ENCODE measurements at regions not wholly inside any gene's neighbourhood (a gene's known extent, or its start where the extent isn't known, plus 50 kb on each side); places are given as distances from the start of the nearest gene placed in this dataset.
"Not testable (repeated sequence)": the region's sequence is repeated elsewhere in the genome, so short reads cannot be mapped to it uniquely, and the experiment has no call there.

DNA sequence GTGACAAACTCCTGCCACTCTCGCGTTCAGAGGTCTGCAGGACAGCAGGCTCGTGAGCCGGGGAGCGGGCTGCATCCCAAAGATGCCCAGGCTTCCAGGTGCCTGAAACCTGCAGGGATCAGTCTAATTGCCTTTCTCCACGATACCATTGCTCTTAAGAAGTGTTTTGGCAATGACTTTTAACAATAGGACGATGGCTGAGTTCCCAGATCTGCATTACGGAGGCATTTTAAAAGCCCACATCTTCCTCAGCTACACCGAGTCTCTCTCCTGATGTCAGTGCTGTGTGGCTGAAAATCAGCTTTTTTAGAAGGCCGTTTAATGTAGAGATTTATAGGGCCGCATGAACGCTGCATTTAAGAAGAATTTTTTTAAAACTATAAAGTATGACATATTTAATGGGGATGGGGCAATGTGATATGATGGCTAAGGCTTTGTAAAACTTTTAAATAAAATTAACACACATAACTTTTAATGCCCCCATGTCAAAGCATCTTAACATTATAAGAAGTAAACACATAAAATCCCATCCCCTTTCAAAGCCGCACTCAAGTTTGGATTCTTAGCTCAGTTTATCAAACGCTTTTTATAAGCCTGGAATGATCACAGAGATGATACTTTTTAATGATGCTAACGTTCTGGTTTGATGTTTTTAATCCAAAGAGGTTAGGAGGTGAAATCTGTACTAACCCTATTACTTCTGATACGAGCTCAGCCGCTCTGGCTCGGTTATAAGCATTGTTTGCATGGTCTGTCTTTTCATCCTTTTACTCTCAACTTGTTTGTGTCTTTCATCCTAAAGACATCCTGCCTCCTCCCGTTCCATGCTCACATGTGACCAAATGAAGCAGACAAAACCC is 386.0 kb downstream of the SMOC2 start:
- Histone ChIP-seq H3K27ac (no peak overlapping the region), H3K4me3 (no peak overlapping the region)

DNA sequence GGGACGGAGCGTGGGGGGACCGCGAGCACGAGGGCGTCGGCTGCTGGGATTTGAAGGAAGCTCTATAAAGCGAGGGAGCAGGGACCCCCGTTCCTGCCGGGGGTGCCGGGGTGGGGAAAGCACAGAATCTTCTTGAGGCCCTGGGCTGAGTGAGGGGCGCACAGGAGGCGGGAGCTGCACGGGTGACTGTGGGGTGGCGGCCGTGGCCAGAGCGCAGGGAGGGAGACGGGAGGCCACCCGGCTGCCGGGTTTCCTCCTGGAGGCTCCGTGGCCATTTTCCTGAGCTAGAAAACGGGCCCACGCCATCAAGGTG is 385.1 kb downstream of the SMOC2 start:
- Histone ChIP-seq H3K4me3 (no peak overlapping the region), H3K27ac (no peak overlapping the region)

DNA sequence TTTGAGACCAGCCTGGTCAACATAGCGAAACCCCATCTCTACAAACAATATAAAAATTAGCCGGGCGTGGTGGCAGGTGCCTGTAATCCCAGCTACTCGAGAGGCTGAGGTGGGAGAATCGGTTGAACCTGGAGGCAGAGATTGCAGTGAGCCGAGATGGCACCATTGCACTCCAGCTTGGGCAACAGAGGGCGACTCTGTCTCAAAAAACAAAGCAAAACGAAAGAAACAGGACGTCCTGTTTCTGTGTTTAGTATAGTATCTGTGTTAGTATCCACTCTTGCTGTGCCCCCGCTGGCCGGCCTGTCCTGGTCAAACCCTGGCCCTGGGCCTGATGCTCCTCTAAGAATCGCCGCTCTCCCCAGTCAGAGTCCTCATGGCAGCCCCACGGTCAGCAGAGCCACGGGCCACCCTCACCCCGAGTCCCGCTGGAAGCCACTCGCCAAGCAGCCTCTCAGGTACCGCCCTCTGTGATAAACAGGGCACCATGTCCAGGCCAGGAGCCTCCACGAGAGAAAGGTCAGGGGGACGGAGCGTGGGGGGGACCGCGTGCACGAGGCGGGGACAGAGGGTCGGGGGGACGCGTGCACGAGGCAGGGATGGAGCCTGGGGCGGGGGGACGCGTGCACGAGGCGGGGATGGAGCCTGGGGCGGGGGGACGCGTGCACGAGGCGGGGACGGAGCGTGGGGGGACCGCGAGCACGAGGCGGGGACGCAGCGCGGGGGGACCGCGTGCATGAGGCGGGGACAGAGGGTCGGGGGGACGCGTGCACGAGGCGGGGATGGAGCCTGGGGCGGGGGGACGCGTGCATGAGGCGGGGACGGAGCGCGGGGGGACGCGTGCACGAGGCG is 384.5 kb downstream of the SMOC2 start:
- Histone ChIP-seq H3K4me3 (no peak overlapping the region), H3K27ac (no peak overlapping the region)

DNA sequence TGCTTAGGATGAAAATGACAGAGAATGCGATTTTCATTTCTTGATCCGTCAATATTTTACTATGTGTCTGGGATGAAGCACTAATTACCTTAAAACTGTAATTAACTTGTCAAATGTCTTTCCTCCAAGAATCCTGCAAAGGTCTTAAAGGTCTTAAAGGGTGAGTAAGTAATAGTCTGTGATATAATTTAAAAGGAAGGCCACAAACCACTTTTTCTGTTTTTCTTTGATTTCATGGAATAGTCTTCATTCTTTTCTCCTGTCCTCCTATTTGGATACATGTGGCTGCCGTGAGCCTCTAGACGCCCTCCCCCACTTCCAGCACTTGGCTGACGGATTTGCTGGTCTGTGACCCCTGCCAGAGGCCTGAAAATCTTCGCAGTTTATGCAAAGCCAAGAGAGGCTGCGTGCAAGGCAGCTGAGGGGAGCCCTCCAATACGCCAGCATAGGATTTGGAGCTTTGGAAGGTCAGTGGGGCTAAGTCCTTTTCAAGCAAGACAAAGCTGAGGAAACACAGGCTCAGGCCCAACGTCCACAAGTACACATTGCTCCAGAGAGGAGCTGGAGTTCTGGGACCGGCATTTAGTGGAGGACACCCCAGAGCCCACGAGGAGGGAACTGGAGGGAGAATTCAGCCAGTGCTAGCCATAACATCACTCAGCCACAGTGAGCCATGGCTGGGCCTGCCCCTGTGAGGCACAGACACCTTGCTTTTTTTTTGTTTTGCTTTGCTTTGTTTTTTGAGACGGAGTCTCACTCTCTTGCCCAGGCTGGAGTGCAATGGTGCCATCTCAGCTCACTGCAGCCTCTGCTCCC is 382.6 kb downstream of the SMOC2 start:
- Histone ChIP-seq H3K4me3 (no peak overlapping the region), H3K27ac (no peak overlapping the region)

DNA sequence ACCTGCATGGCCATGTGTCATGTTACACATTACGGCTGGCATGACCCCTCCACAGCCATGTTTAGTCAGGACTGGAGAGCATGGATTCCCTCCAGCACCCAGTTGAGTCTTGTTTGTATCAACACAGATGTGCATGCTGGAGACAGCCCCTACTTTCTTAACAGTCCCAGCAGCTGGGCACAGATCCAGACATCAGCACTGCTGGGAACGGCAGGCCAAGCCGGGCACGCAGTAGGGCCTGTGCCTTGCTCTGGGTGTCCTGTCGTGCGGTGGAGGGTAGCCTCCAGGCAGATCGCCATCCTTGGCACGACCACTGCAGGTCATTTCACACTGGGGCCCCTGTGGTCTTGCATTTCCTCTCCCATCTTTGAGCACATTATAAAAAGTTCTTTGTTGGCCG is 381.4 kb downstream of the SMOC2 start:
- Histone ChIP-seq H3K27ac (no peak overlapping the region), H3K4me3 (no peak overlapping the region)

DNA sequence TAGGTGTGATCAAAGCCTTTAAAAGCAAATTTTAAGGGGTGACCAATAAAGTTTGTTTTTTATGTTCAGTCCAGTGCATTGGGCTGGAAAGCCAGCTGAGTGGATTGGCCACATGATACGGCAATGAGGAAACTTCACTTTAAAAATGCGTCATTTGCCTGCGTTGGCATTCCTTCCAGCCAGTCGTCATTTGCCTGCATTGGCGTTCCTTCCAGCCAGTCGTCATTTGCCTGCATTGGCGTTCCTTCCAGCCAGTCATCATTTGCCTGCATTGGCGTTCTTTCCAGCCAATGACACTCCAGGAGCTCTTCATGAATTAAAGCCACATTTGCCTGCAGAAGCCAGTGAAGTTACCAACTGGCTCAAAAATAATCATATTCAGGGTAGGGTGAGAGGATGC is 378.6 kb downstream of the SMOC2 start:
- H3K4me3 ChIP-seq = no peak overlapping the region

DNA sequence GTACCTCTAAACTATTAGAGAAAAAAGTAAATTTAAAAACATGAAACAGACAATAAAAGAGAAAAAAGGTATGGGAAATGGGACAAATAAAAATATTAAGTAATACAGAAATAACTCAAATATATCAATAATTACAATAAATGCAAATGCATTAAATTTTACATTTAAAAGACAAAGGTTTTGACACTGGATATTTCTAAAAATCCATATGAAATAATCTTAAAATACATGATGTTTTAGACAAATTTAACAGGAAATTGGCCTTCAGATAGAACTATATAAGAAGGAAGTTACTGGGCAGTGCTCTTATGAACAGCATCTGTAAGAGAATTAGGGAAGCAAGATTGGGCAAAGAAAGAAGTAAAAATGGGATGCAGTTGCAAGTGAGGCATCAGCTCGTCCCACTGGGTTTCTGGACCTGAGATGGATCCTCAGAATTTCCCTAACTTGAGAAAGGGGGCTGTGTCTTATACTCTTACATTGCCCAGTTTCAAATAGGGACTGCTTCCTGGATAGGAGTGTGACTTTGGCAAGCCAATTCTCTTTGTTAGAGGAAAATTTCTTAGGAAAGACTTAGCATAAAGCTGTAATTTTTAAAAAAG is 376.7 kb downstream of the SMOC2 start:
- H3K27ac ChIP-seq = no peak overlapping the region
- no peak overlapping the region for H3K4me3 ChIP-seq

More for the DNA sequence above, 378.6 kb downstream of the SMOC2 start:
- no peak overlapping the region for H3K27ac ChIP-seq

DNA sequence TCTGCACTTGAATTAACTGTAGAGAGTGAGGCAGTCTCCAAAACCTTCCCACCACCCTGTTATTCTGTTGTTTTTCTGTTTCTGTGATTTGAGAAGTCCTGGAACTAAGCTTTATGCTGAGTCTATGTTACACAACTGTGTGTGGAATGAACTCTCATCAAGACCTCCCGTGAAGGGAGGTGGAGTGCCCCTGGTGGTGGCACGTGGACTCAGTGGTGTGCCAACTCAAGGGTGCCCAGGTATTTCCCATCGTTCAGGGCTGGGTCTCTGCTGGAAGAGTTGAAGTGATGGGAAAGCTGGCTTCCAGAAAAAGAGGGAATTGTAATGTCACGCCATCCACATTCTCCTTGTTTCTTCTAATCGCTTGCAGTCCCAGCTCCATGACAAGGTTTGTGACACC is 374.2 kb downstream of the SMOC2 start:
- no peak overlapping the region for H3K27ac ChIP-seq
- H3K4me3 ChIP-seq = no peak overlapping the region

DNA sequence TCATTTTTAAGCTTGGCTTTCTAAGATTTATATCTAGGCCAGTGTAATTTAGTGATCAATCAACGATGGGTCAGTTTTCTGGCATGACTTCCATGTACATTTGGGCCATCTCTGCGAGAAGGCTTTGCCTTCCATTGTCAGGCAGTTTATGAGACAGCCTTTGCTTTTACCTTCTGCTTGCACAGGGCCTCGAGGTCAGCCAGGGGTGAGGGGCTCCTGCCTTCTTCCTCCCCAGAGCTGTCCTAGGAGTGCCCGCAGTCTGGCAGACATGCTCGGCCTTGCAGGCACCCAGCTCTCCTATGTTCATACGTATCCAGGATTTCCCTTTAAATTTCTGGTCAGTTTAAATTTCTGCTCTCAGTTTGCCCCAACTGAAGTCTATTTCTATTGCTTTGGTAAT is 367.2 kb downstream of the SMOC2 start:
- no peak overlapping the region for H3K4me3 ChIP-seq
- H3K27ac ChIP-seq = no peak overlapping the region

DNA sequence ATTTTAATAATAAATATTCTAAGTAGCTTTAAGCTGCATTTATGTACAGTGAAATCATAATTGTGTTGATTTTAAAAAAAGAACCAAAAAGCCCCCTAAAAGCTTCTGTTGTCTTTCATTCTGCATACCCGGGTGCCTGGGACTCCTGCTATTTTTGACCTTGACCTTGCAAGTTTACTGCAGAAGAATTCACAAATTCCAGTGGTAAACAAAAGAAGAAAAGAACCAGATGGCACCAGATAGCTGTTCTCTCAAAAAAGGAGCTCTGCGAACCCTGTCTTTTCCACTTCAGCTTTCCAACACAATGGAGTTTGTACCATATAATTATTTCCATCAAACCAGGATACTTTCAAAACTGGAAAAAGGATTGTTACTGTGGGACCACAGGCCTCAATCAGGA is 363.3 kb downstream of the SMOC2 start:
- Histone ChIP-seq H3K4me3 (no peak overlapping the region), H3K27ac (no peak overlapping the region)

DNA sequence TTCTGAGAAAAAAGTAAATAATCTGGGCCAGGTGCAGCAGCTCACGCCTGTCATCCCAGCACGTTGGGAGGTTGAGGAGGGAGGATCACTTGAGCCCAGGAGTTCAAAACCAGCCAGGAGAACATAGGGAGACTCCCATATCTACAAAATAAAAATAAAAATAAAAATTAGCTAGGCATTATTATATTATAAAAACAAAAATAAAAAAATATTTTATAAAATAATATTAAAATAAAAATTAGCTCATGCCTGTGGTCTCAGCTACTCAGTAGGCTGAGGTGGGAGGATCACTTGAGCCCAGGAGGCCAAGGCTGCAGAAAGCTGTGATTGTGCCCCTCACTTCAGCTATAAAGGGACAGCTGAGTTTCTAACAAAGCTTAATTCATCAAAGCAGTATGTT is 362.9 kb downstream of the SMOC2 start:
- no peak overlapping the region for H3K27ac ChIP-seq
- no peak overlapping the region for H3K4me3 ChIP-seq

DNA sequence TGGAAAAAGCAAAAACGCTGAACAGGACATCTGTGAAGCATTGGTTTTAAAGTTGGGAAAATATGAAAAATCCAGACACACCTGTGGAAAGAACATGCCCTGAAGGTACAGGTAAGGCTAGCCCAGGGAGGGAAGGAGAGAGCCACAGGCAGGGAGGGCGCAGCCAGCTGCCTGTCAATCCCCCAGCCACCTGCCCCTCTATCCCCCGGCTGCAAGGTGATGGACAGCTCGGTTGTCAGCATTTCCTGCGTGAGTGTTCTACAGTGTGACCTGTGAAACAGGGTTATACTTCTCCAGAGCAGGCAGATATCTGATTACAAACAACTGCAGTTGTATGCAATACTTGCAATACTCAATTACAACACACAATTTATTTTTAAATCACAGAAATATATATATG is 358.1 kb downstream of the SMOC2 start:
- Histone ChIP-seq H3K27ac (no peak overlapping the region), H3K4me3 (no peak overlapping the region)

DNA sequence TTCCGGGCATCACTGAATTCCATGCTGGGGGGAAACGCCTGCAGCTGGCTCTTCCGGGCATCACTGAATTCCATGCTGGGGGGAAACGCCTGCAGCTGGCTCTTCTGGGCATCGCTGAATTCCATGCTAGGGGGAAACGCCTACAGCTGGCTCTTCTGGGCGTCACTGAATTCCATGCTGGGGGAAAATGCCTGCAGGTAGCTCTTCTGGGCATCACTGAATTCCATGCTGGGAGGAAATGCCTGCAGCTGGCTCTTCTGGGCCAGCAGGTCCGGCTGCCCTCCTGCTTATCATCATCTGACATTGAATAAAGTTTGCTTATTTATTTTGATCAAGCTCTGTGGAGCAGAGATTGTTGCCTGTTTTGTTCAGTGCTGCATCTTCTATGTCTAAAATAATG is 355.1 kb downstream of the SMOC2 start:
- Histone ChIP-seq H3K4me3 (no peak overlapping the region), H3K27ac (no peak overlapping the region)

DNA sequence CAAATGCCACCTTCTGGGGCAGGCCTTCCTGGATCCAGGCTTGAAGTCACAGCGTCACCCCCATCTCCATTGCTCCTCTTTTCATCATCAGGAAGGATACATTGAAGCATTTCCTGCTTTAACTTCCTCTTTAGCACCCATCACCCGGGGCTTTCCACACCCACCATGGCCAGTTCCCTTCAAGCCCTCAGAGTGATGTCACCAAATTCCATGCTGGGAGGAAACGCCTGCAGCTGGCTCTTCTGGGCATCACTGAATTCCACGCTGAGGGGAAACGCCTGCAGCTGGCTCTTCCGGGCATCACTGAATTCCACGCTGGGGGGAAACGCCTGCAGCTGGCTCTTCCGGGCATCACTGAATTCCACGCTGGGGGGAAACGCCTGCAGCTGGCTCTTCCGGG is 354.6 kb downstream of the SMOC2 start:
- H3K4me3 ChIP-seq, H3K27ac ChIP-seq: not testable (repeated sequence)

DNA sequence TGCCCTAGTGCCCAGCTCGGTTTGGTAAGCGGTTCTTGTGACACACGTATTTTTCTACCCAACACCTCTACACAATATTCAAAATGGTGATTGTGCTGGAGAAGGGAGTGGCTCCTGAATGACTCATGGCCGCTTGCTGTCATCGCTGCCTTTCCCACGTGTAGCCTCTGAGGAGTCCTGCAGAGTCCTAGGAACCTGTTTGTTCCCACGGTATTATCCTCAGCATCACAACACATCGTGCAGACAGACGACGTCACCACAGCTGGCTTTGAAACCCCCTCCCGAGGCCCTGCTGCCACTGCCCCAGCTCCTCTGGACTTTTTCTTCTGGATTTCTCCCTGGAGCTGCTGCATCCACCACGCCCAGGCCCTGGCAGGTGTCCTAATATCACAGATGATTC is 353.5 kb downstream of the SMOC2 start:
- H3K27ac ChIP-seq = no peak overlapping the region
- no peak overlapping the region for H3K4me3 ChIP-seq

DNA sequence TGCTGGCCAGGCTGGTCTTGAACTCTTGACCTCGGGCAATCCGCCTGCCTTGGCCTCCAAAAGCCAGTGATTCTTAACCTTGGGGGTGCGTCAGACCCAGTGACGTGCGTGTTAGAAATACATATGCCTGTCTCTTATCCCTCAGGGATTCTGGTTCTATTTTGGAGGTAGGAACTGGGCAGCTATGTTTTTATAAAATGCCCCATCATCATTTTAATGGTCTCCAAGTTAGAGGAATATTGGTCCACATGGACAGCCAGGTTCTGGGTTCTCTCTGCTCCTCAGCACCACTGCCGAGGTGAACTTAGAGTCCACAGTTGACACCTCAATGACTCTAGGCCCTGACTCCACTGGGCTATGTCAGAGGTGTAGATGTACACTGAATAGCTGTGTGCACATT is 352.7 kb downstream of the SMOC2 start:
- Histone ChIP-seq H3K4me3 (no peak overlapping the region), H3K27ac (no peak overlapping the region)

DNA sequence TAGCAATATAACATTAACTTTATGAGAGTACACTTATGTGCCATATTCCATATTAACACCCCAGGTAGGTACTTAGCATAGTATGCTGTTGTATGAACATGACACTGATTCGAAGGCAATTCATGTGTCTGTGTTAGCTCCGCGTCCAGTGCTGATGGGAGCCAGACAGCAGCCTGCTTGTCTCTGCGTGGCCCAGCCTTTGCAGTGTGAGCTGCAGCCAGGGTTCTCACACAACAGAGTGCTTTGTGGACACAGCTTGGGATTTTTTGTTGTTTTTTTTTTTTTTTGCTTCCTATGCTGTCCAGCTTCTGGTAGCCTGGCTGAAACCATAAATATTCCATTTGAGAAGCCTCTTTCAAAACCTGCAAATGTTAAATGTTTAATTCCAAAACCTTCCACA is 350.9 kb downstream of the SMOC2 start:
- H3K4me3 ChIP-seq = no peak overlapping the region
- no peak overlapping the region for H3K27ac ChIP-seq

DNA sequence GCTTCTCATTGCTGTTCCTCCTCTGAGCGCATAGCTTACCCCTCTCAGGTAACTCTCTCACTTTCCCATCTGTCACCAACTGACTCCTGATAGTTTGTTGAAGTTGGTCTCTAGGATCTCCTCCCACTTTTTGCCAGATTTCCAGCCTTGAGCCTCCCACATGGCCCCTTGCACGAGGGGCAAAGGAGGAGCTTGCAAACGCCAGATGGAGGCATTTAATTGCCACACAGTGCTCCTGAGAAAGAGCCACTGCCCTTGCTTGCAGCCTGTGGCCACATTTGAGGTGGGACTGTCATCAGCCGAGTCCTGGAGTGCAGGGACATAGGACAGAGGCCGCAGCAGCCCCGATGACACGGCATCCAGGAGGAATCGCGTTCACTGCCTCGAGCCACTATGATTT is 348.7 kb downstream of the SMOC2 start:
- Histone ChIP-seq H3K27ac (no peak overlapping the region), H3K4me3 (no peak overlapping the region)

DNA sequence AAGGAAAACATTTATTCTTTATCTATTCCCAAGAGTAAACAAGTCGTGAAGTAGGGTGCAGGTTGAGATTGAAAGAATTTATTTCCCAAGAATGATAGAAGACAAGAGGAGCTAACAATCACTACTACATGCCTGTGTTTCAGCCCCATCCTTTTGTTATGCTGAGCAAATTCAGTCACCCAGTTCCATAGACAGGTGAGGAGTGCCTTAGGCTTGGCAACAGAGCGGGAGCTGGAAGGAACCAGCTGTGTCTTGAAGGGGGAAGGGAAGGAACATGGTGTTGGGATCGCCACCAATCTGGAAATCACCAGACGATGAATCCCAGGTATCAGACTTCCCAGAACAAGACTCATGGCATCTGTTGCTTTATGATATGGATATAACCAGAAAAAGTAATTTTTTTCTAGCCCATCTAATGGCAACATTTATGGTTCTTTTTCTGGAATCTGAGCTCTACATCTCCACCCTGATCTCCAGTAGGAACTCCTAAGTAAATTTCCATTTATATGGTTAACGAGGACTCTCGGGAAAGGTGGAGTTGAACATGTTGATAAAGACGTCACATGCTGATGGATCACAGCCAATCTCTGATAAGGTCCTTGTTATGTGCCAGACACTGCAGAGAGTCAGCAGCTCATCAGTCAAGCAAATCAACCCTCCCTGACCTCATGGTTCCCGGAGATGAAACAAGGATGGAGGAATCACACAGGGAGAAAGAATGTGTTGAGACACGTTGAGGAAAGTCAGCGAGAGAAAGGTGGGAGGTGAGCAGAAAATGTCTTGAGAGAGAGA is 344.9 kb downstream of the SMOC2 start:
- no peak overlapping the region for H3K4me3 ChIP-seq

More for the DNA sequence above, 344.9 kb downstream of the SMOC2 start:
- no peak overlapping the region for H3K27ac ChIP-seq

All from skin epidermis (tissue), 12 donors.